Body of pancreas (tissue), 4 donors: ENCODE measurements at regions not wholly inside any gene's neighbourhood (a gene's known extent, or its start where the extent isn't known, plus 50 kb on each side); places are given as distances from the start of the nearest gene placed in this dataset.

ENCODE experiments used
- POLR2A ChIP-seq, 3 donors: fragments of 450-650 bp; IDR thresholded peaks; one replicate each; pipeline ENCODE4 v1.6.1; 2016; ENCODE audit warnings: antibody characterized with exemption in 3 of 3, mild to moderate bottlenecking in 2 of 3
- TF ChIP-seq, protein P1 (sequence below), 7 experiments: fragments of 450-650 bp in 4 of 7; fragments of 200-600 bp in 3 of 7; sonication (generic) in 3 of 7; IDR thresholded peaks; one replicate each; pipeline ENCODE4 v1.5.1; 2016 to 2019; ENCODE audit warnings: antibody characterized with exemption in 7 of 7

DNA sequence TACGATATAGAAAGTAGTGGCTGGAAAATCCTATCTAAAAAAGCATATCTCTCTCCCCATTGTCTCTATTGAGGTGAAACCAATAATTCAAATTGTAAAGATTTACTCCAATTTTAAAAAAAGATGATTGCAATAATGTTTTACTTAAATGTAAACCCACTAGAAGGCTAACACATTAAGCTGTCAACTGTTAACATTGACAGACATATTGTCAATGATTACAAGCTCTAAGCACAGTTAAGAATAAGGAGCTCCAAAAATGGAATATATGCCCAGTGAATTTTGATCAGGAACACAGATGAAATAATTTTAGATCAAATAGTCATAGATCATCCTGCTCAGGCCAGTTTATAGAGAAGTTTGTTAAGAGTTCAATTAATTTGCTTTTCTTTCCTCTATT is 123.6 kb upstream of the NETO1 start:
- no peak for TF ChIP-seq POLR2A (IDR thresholded peaks at IDR 0.05)
- TF ChIP-seq, protein P1, sequence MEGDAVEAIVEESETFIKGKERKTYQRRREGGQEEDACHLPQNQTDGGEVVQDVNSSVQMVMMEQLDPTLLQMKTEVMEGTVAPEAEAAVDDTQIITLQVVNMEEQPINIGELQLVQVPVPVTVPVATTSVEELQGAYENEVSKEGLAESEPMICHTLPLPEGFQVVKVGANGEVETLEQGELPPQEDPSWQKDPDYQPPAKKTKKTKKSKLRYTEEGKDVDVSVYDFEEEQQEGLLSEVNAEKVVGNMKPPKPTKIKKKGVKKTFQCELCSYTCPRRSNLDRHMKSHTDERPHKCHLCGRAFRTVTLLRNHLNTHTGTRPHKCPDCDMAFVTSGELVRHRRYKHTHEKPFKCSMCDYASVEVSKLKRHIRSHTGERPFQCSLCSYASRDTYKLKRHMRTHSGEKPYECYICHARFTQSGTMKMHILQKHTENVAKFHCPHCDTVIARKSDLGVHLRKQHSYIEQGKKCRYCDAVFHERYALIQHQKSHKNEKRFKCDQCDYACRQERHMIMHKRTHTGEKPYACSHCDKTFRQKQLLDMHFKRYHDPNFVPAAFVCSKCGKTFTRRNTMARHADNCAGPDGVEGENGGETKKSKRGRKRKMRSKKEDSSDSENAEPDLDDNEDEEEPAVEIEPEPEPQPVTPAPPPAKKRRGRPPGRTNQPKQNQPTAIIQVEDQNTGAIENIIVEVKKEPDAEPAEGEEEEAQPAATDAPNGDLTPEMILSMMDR (IDR thresholded peaks at IDR 0.05): no peak
